AG10803 (cell line): ENCODE measurements at regions not wholly inside any gene's neighbourhood (a gene's known extent, or its start where the extent isn't known, plus 50 kb on each side); places are given as distances from the start of the nearest gene placed in this dataset.

ENCODE experiments used
- DNase-seq: peaks from one replicate; pipeline ENCODE4 v3.0.0; 2010; ENCODE audit warnings: low read depth
- H3K4me3 ChIP-seq: 2 replicates; pipeline ENCODE4 v1.5.1; 2011; ENCODE audit warnings: mild to moderate bottlenecking, low read length, control low read depth
- TF ChIP-seq, protein P1 (sequence below): conservative IDR thresholded peaks from 2 replicates; pipeline ENCODE4 v1.5.1; 2011; ENCODE audit warnings: mild to moderate bottlenecking, low read length, control low read depth, inconsistent platforms

DNA sequence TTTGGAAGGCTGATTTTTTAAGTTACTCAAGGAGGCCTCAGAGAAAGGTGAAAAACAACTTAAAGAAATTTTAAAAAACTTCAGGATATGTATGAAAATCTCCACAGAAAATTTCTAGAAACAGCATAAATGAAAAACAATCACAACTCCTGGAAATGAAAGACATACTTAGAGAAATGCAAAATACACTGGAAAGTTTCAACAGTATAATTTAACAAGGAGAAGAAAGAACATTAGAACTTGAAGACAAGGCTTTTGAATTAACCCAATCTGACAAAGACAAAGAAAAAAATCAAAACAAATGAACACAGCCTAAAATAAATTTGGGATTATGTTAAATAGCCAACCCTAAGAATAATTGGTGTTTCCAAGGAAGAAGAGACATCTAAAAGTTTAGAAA, 300.5 kb downstream of the ANTXR2 start:
- TF ChIP-seq, protein P1, sequence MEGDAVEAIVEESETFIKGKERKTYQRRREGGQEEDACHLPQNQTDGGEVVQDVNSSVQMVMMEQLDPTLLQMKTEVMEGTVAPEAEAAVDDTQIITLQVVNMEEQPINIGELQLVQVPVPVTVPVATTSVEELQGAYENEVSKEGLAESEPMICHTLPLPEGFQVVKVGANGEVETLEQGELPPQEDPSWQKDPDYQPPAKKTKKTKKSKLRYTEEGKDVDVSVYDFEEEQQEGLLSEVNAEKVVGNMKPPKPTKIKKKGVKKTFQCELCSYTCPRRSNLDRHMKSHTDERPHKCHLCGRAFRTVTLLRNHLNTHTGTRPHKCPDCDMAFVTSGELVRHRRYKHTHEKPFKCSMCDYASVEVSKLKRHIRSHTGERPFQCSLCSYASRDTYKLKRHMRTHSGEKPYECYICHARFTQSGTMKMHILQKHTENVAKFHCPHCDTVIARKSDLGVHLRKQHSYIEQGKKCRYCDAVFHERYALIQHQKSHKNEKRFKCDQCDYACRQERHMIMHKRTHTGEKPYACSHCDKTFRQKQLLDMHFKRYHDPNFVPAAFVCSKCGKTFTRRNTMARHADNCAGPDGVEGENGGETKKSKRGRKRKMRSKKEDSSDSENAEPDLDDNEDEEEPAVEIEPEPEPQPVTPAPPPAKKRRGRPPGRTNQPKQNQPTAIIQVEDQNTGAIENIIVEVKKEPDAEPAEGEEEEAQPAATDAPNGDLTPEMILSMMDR = no peak
- DNase-seq = no peak
- H3K4me3 ChIP-seq = no peak overlapping the region

DNA sequence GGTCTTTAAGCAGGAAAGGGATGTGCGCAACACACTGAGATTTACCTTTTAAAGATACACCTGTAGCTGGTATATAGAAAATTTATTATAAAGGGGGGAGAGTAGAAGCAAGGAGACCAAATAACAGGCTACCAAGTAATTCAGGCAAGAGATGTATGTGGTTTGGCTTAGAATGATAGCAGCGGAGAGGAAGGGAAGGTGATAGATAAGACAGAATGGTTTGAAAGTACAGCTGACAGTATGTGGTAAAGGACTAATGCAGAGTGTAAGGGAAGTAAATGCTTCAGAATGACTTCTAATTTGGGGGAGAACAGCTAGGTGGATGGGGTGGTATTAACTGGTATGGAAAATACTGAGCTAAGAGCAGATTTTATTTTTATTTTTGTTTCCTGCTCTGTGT, 308.9 kb downstream of the ANTXR2 start:
- H3K4me3 ChIP-seq = no peak overlapping the region
- TF ChIP-seq, protein P1 = no peak
- DNase-seq = no peak

DNA sequence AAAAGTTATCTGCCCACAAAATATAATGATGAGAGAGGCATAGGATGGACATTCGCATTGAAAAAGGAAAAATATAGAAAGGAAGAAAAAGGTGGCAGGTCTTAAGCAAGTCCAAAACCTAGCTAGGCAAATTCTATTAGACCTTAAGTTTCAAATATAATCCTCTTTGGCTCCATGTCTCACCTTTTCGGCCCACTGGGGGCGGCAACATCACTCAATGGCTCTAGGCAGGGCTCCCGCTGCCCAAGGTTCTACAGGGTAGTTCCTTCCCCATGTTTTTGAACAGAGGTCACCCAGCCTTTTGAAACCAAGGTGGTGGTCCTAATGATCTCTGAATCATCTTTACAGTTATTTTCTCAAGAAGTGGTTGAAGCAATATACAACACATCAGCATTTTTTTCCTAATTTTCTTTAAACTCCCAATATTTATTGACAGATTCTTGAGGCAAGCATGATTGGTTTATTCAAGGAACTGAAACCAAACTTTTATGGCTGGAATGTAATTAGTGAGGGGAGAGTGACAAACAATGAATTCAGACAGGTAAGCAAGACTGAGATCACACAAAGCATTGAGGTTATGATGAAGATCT, 309.4 kb downstream of the ANTXR2 start:
- TF ChIP-seq, protein P1 = no peak
- DNase-seq = no peak
- H3K4me3 ChIP-seq = no peak overlapping the region

DNA sequence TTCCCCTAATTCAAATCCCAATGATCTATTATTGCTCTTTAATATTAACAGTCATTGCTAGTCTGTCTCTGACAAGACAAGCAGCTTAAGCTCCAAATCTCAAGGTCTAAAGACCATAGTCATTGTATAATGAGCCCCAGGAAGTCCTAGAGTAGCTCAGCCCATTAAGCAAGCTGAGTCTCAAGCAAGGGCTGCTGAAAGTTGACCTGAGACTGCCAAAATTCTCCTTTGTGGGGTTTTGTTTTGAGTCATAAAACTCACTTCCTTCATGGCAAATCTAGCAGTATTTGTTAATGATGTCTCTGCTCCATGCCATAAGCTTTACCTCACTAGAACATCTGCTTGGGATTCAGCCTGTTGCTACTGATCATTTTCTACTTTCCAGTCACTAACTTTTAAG, 313.2 kb downstream of the ANTXR2 start:
- no peak overlapping the region for H3K4me3 ChIP-seq
- TF ChIP-seq, protein P1 = no peak
- no peak for DNase-seq

DNA sequence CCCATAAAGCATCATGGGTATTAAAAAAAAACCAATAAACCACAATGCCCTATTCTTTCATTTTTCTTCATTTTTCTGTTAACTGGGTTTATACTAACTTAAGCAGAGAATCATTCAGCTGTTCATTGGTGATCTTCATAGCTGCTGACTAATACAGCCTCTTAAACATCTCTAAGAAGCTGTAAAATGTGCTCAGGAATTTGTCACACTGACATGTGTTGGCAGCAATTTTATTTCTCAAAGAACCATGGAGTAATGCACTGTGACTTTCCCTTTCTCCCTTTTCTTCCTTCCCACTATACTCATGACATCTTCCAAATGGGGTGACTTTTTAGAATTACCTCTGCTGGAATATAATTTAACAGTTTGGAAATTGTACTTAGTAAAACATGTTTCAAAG, 315.4 kb downstream of the ANTXR2 start:
- DNase-seq = no peak
- H3K4me3 ChIP-seq = no peak overlapping the region
- TF ChIP-seq, protein P1 = no peak

DNA sequence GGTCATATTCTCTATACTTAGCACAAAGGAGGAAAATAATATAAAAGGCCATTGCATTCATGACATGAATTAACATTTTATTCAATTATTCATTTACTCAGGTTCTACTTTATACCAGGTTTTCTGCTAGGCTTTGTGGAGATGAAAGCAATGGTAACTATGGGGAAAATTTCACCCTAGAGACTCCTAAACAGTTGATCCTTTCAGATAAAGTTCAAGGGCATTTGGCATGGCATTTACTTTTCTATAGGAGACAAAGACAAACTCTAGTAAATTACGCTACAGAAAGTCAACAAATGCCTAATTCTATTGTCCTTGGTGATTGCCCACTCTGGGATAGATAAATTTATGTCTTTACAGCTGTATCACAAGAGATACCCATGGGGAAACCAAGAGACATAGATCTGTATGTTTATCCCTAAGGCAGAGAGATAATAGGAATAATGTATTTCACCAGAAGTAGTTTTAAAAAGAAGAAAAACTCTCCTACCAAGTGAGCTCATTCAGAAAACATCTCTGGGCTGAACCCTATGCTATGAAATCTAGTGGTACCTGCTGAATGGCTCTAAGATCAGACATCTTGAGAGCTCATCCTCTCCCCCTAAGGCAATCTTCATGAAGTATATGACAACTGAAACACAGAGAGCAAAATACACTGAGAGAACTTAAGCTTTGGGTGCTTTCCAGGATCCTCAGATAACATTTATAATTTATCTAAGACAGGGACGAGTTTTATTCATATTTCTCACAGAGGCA, 316.7 kb downstream of the ANTXR2 start:
- no peak overlapping the region for H3K4me3 ChIP-seq
- no peak for DNase-seq
- TF ChIP-seq, protein P1 = no peak

DNA sequence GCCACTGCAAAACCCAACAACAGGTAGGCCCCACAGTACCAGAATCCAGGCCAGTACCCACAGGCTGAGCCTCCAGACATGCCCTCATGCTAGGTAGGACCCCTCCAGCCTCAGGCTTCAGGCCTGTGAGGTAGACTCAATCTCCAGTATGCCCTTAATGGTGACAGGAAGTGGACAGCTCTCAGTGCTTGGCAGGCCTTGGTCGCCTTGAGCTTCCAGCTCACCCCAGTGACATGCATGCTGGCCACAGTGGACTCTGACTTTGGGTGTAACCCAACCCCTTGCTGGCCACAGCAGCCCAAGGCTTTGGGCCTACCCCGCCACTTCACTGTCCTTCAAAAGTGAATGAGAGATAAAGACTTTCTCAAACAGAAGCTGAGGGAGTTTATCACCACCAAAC, 324.2 kb downstream of the ANTXR2 start:
- TF ChIP-seq, protein P1 = no peak
- no peak overlapping the region for H3K4me3 ChIP-seq

More for the DNA sequence above, 324.2 kb downstream of the ANTXR2 start:
- no peak for DNase-seq
